Nephron (organoid): ENCODE measurements at regions not wholly inside any gene's neighbourhood (a gene's known extent, or its start where the extent isn't known, plus 50 kb on each side); places are given as distances from the start of the nearest gene placed in this dataset.

Experiments used
- H3K27ac Mint-ChIP-seq, 3 experiments: 2 replicates each; pipeline ENCODE4 v1.8.0; 2020; ENCODE audit warnings: mixed read lengths in 3 of 3, mild to moderate bottlenecking in 2 of 3, moderate library complexity in 1 of 3
- H3K27me3 Mint-ChIP-seq: 2 replicates; pipeline ENCODE4 v1.8.0; 2021; ENCODE audit warnings: low read depth, mild to moderate bottlenecking, moderate library complexity, mixed read lengths
- H3K36me3 Mint-ChIP-seq: 2 replicates; pipeline ENCODE4 v1.8.0; 2020; ENCODE audit warnings: low read depth, mixed read lengths
- H3K4me1 Mint-ChIP-seq: 2 replicates; pipeline ENCODE4 v1.8.0; 2020; ENCODE audit warnings: mixed read lengths
- H3K4me3 Mint-ChIP-seq, 3 experiments: 2 replicates each; pipeline ENCODE4 v1.8.0; 2020; ENCODE audit warnings: mild to moderate bottlenecking in 3 of 3, mixed read lengths in 3 of 3, moderate library complexity in 2 of 3
- H3K9me3 Mint-ChIP-seq: 2 replicates; pipeline ENCODE4 v1.8.0; 2020; ENCODE audit warnings: mixed read lengths
- CTCF ChIP-seq, 3 experiments: fragments of 200-600 bp; sonication (generic); IDR thresholded peaks; one replicate each; pipeline ENCODE4 v1.5.0; 2021; ENCODE audit warnings: antibody characterized with exemption in 3 of 3; ENCODE audit not compliant: unreplicated experiment in 3 of 3

GRCh38 chr6:23301556-23301955 lies 732.2 kb downstream of the HDGFL1 start:
- Mint-ChIP-seq H3K27me3 (no peaks in the 10 kb centered on the region), H3K4me1 (peaks cover 17% of the 10 kb centered on the region), H3K4me3 (no peak overlapping the region), H3K27ac (peak overlapping the region; percentile 2 to 77 (median 49)), H3K36me3 (no peaks in the 10 kb centered on the region), H3K9me3 (peaks cover 7% of the 10 kb centered on the region)
- no peak for TF ChIP-seq CTCF (IDR thresholded peaks at IDR 0.05; ENCODE audit: unreplicated experiment in 3 of 3)

DNA sequence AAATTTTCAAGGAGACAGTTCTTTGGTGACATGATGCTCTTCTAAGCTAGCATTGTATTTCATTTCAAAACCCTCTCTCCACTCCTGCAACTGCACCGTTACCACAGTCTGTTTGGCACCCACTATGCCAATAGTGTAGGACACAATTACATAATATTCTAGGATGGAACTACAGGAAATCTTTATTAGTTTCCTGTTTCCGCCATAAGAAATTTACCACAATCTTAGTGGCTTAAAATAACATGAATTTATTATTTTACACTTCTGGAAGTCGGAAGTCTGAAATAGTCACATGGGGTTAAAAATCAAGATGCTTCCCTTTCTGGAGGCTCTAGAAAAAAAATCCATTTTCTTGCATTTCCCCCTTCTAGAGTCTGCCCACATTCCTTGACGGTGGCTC lies 733.1 kb downstream of the HDGFL1 start:
- H3K36me3 Mint-ChIP-seq = no peaks in the 10 kb centered on the region
- H3K4me1 Mint-ChIP-seq = peaks cover 17% of the 10 kb centered on the region
- no peak for TF ChIP-seq CTCF (IDR thresholded peaks at IDR 0.05; ENCODE audit: unreplicated experiment in 3 of 3)
- H3K4me3 Mint-ChIP-seq = no peak overlapping the region
- no peaks in the 10 kb centered on the region for H3K27me3 Mint-ChIP-seq
- H3K9me3 Mint-ChIP-seq = peaks cover 7% of the 10 kb centered on the region
- peak overlapping the region in 2 of 3 experiments; percentile 51 to 77 for H3K27ac Mint-ChIP-seq

- Mint-ChIP-seq H3K4me3 (no peak overlapping the region), H3K27me3 (no peaks in the 10 kb centered on the region), H3K4me1 (peaks cover 17% of the 10 kb centered on the region), H3K27ac (peak overlapping the region in 1 of 3 experiments; percentile 35), H3K9me3 (peaks cover 5% of the 10 kb centered on the region), H3K36me3 (no peaks in the 10 kb centered on the region)
- no peak for TF ChIP-seq CTCF (IDR thresholded peaks at IDR 0.05; ENCODE audit: unreplicated experiment in 3 of 3)
Observed at GRCh38 chr6:23305325-23305943, 736.1 kb downstream of the HDGFL1 start.

GRCh38 chr6:23306251-23306950 lies 737.0 kb downstream of the HDGFL1 start:
- no peaks in the 10 kb centered on the region for H3K36me3 Mint-ChIP-seq
- no peak overlapping the region for H3K27ac Mint-ChIP-seq
- peaks cover 2% of the 10 kb centered on the region for H3K9me3 Mint-ChIP-seq
- H3K4me3 Mint-ChIP-seq = no peak overlapping the region
- peaks cover 17% of the 10 kb centered on the region for H3K4me1 Mint-ChIP-seq
- no peaks in the 10 kb centered on the region for H3K27me3 Mint-ChIP-seq
- TF ChIP-seq CTCF (IDR thresholded peaks at IDR 0.05; ENCODE audit: unreplicated experiment in 3 of 3) = no peak

DNA sequence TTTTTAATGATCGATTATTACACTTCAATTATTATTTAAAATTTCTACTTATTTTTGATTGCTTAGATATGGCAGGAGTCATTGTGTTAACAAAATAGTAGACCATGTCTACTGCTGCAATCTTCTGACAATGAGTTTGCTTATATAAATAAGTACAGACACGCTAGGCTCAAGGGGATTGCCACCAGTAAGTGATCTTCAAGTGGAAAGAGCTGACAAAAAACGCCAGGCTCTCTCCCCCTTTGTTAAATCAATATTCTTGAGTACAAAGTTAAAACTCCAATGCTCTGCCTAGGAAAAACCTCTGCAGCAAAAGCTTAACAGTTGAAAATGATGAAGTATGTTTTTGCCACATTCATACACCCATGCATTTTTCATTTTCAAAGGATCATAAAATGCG lies 738.1 kb downstream of the HDGFL1 start:
- Mint-ChIP-seq H3K4me3 (no peak overlapping the region), H3K9me3 (no peaks in the 10 kb centered on the region), H3K36me3 (no peaks in the 10 kb centered on the region)

More for the DNA sequence above, 738.1 kb downstream of the HDGFL1 start:
- Mint-ChIP-seq H3K27me3 (no peaks in the 10 kb centered on the region), H3K4me1 (peaks cover 12% of the 10 kb centered on the region), H3K27ac (no peak overlapping the region)
- no peak for TF ChIP-seq CTCF (IDR thresholded peaks at IDR 0.05; ENCODE audit: unreplicated experiment in 3 of 3)
